Suprapubic skin (tissue), 4 donors: ENCODE measurements at regions not wholly inside any gene's neighbourhood (a gene's known extent, or its start where the extent isn't known, plus 50 kb on each side); places are given as distances from the start of the nearest gene placed in this dataset.

Experiments
- CTCF ChIP-seq, 2 donors: fragments of 200-600 bp in 1 of 2; fragments of 450-650 bp in 1 of 2; sonication (generic) in 1 of 2; IDR thresholded peaks; one replicate each; pipeline ENCODE4 v1.5.1; 2016 to 2019; ENCODE audit warnings: antibody characterized with exemption in 2 of 2, mild to moderate bottlenecking in 1 of 2, moderate library complexity in 1 of 2
- POLR2A ChIP-seq, 2 donors: fragments of 450-650 bp; IDR thresholded peaks; one replicate each; pipeline ENCODE4 v1.6.1; 2017; ENCODE audit warnings: antibody characterized with exemption in 2 of 2, mild to moderate bottlenecking in 2 of 2, moderate library complexity in 2 of 2
- POLR2AphosphoS5 ChIP-seq, 3 donors: sonication (generic); formaldehyde crosslinking; IDR thresholded peaks; one replicate each; pipeline ENCODE4 v1.6.1; 2017; ENCODE audit warnings: antibody characterized with exemption in 3 of 3

GRCh38 chr9:119436261-119436660 lies 67.0 kb upstream of the BRINP1 start:
- TF ChIP-seq POLR2A (IDR thresholded peaks at IDR 0.05), result no peak
- no peak for TF ChIP-seq CTCF (IDR thresholded peaks at IDR 0.05)
- no peak for TF ChIP-seq POLR2AphosphoS5 (IDR thresholded peaks at IDR 0.05)
